Endothelial cell of umbilical vein (primary cell): ENCODE measurements at regions not wholly inside any gene's neighbourhood (a gene's known extent, or its start where the extent isn't known, plus 50 kb on each side); places are given as distances from the start of the nearest gene placed in this dataset.

Experiments
- BruUV-seq: library from RNA; stranded (reverse); fragments of 400-500 nt; replicated peaks from 2 replicates; lab custom pipeline; 2021; lab: Mats Ljungman, UMichigan
- CTCF ChIA-PET: fragments of 300-600, 350-600 bp; sonication (Branson Sonifier 250); formaldehyde crosslinking; loops from one replicate; lab custom pipeline; 2021; ENCODE audit warnings: antibody characterized with exemption, inconsistent platforms; lab: Charles Lee
- POLR2A ChIA-PET: fragments of 300-600, 350-600 bp; sonication (Branson Sonifier 250); formaldehyde crosslinking; loops from one replicate; lab custom pipeline; 2021; ENCODE audit warnings: antibody characterized with exemption, inconsistent platforms; lab: Charles Lee
- DNase-seq: peaks from one replicate; pipeline ENCODE4 v3.0.0-alpha.2; 2011; ENCODE audit warnings: low read depth, low spot score
- FAIRE-seq: peaks from 2 replicates; lab custom pipeline; 2011; peaks lifted over from hg19 to GRCh38; lab: Jason Lieb, UNC
- H2AFZ ChIP-seq: 2 replicates; pipeline ENCODE4 v1.6.0; 2012; ENCODE audit warnings: low read depth, low read length, control low read depth, inconsistent platforms
- H3K27ac ChIP-seq: 2 replicates; pipeline ENCODE4 v1.5.1; 2011; ENCODE audit warnings: low read depth, mild to moderate bottlenecking, control low read depth, low read length, moderate library complexity; ENCODE audit not compliant: insufficient read depth
- H3K27me3 ChIP-seq, 2 experiments: 2 replicates each; pipeline versions ENCODE4 v1.6.0 to v1.6.1; 2011; ENCODE audit warnings: low read length in 2 of 2, mixed read lengths in 1 of 2; ENCODE audit not compliant: control insufficient read depth in 2 of 2, insufficient read depth in 2 of 2
- H3K36me3 ChIP-seq, 2 experiments: 2 replicates in 1 of 2; 3 replicates in 1 of 2; pipeline ENCODE4 v1.5.1; 2011; ENCODE audit warnings: low read length in 2 of 2, mild to moderate bottlenecking in 1 of 2, moderate library complexity in 1 of 2; ENCODE audit not compliant: control insufficient read depth in 2 of 2, insufficient read depth in 2 of 2; ENCODE audit errors: extremely low read depth in 1 of 2
- H3K4me1 ChIP-seq: 3 replicates; pipeline ENCODE4 v1.5.1; 2011; ENCODE audit warnings: mild to moderate bottlenecking, low read length; ENCODE audit not compliant: control insufficient read depth, insufficient read depth; ENCODE audit errors: extremely low read depth
- H3K4me2 ChIP-seq: 2 replicates; pipeline ENCODE4 v1.6.1; 2011; ENCODE audit warnings: low read length, control low read depth, mixed read lengths; ENCODE audit not compliant: insufficient read depth
- H3K4me3 ChIP-seq, 3 experiments: fragments of 200-600 bp in 1 of 3; sonication (generic), shearing (Covaris generic) in 1 of 3; replicated peaks in 1 of 3; 2 replicates each; pipeline ENCODE4 v1.5.1; 2011 to 2016; ENCODE audit warnings: control low read depth in 3 of 3, low read length in 3 of 3, mild to moderate bottlenecking in 2 of 3, inconsistent platforms in 1 of 3, low read depth in 1 of 3, moderate library complexity in 1 of 3; ENCODE audit not compliant: insufficient read depth in 1 of 3
- H3K79me2 ChIP-seq: 2 replicates; pipeline ENCODE4 v1.6.0; 2012; ENCODE audit warnings: low read length, inconsistent platforms; ENCODE audit not compliant: control insufficient read depth, insufficient read depth
- H3K9ac ChIP-seq: replicated peaks from 2 replicates; pipeline ENCODE3; 2011; ENCODE audit warnings: low read length, control low read depth; ENCODE audit not compliant: insufficient read depth; ENCODE audit errors: extremely low read depth
- H3K9me1 ChIP-seq: replicated peaks from 3 replicates; pipeline ENCODE4 v1.6.0; 2011; ENCODE audit warnings: mild to moderate bottlenecking, low read length; ENCODE audit not compliant: control insufficient read depth, insufficient read depth; ENCODE audit errors: extremely low read depth
- H3K9me3 ChIP-seq: replicated peaks from 2 replicates; pipeline ENCODE4 v1.5.1; 2012; ENCODE audit warnings: low read length, inconsistent platforms; ENCODE audit not compliant: control insufficient read depth, insufficient read depth
- H4K20me1 ChIP-seq: replicated peaks from 2 replicates; pipeline ENCODE3; 2011; ENCODE audit warnings: mild to moderate bottlenecking, low read length; ENCODE audit not compliant: control insufficient read depth, insufficient read depth; ENCODE audit errors: extremely low read depth
- CTCF ChIP-seq, 2 donors: IDR thresholded peaks; 1 replicate in 1 of 2; 2 replicates in 1 of 2; pipeline ENCODE4 v1.5.1; 2011; ENCODE audit warnings: low read length in 2 of 2, mild to moderate bottlenecking in 2 of 2, moderate library complexity in 2 of 2, control low read depth in 1 of 2, inconsistent platforms in 1 of 2, low read depth in 1 of 2; ENCODE audit not compliant: insufficient read depth in 1 of 2; ENCODE audit errors: extremely low read depth in 1 of 2
- EZH2 ChIP-seq: IDR thresholded peaks from 2 replicates; pipeline ENCODE4 v1.6.1; 2012; ENCODE audit warnings: borderline replicate concordance, low read depth, mild to moderate bottlenecking, moderate library complexity, low read length, inconsistent platforms; ENCODE audit not compliant: severe bottlenecking
- FOS ChIP-seq: IDR thresholded peaks from 2 replicates; pipeline ENCODE4 v1.6.1; 2011; ENCODE audit warnings: mild to moderate bottlenecking, low read length, moderate library complexity, borderline replicate concordance; ENCODE audit not compliant: insufficient read depth
- GATA2 ChIP-seq: IDR thresholded peaks from 2 replicates; pipeline ENCODE4 v1.7.0; 2011; ENCODE audit warnings: low read depth, mild to moderate bottlenecking, moderate library complexity, mixed read lengths, low read length; ENCODE audit not compliant: insufficient read length, insufficient read depth
- JUN ChIP-seq: IDR thresholded peaks from 2 replicates; pipeline ENCODE4 v1.6.1; 2011; ENCODE audit warnings: borderline replicate concordance, low read depth; ENCODE audit not compliant: insufficient read length, insufficient read depth
- MAX ChIP-seq: IDR thresholded peaks from 2 replicates; pipeline ENCODE4 v1.6.1; 2011; ENCODE audit not compliant: insufficient read depth, insufficient read length
- MYC ChIP-seq: IDR thresholded peaks from one replicate; pipeline ENCODE4 v1.6.1; 2011; ENCODE audit warnings: mild to moderate bottlenecking, low read depth, low read length
- POLR2A ChIP-seq: IDR thresholded peaks from 2 replicates; pipeline ENCODE4 v1.6.1; 2012; ENCODE audit warnings: low read depth, mild to moderate bottlenecking, control low read depth, low read length
- POLR2AphosphoS5 ChIP-seq: IDR thresholded peaks from 2 replicates; pipeline ENCODE4 v1.6.1; 2012; ENCODE audit warnings: low read depth, mild to moderate bottlenecking, control low read depth, low read length, moderate library complexity; ENCODE audit not compliant: insufficient read depth
- dilution Hi-C: fragments of 300-500 bp; cut with MboI; formaldehyde crosslinking; loops from one replicate; pipeline ENCODE4 v1.15.0; 2019; ENCODE audit warnings: low sequenced_read_pairs; ENCODE audit not compliant: extremely low pct_ligation_motif_present
- intact Hi-C: fragments of 100-400 bp; cut with micrococcal nuclease; formaldehyde crosslinking; loops from one replicate; pipeline ENCODE4 v1.10.0; 2022

- Histone ChIP-seq H3K9ac (no peak overlapping the region), H4K20me1 (no peaks in the 10 kb centered on the region), H3K9me1 (no peaks in the 10 kb centered on the region), H3K79me2 (no peaks in the 10 kb centered on the region), H3K4me3 (no peak overlapping the region), H3K4me2 (no peak overlapping the region), H3K36me3 (no peaks in the 10 kb centered on the region), H3K9me3 (no peaks in the 10 kb centered on the region), H3K27me3 (no peaks in the 10 kb centered on the region), H2AFZ (no peak overlapping the region), H3K27ac (no peak overlapping the region), H3K4me1 (no peaks in the 10 kb centered on the region)
- TF ChIP-seq FOS = no peak
- TF ChIP-seq JUN = no peak
- intact Hi-C loops (no loop called here), dilution Hi-C loops (no loop called here)
- DNase-seq (no peak), FAIRE-seq (no peak)
- POLR2A ChIA-PET = no interaction called here
- CTCF ChIA-PET = no interaction called here
- no TSS peak for BruUV-seq
Measured at GRCh38 chr6:144739873-144740272, 454.7 kb downstream of the UTRN start.

- ChIA-PET POLR2A (no interaction called here), CTCF (no interaction called here)
- Histone ChIP-seq H3K4me1 (no peaks in the 10 kb centered on the region), H3K4me2 (no peak overlapping the region), H3K27ac (no peak overlapping the region), H2AFZ (no peak overlapping the region), H3K9ac (no peak overlapping the region), H3K9me3 (no peaks in the 10 kb centered on the region), H3K36me3 (no peaks in the 10 kb centered on the region), H3K79me2 (no peaks in the 10 kb centered on the region), H3K4me3 (no peak overlapping the region), H3K9me1 (no peaks in the 10 kb centered on the region), H3K27me3 (no peaks in the 10 kb centered on the region), H4K20me1 (no peaks in the 10 kb centered on the region)
- no peak for DNase-seq
- TF ChIP-seq MYC = no peak
- TF ChIP-seq GATA2 = no peak
- no peak for TF ChIP-seq CTCF (IDR thresholded peaks at IDR 0.05; ENCODE audit: extremely low read depth in 1 of 2, insufficient read depth in 1 of 2, low read depth in 1 of 2, low read length in 2 of 2)
- TF ChIP-seq JUN = no peak
- TF ChIP-seq POLR2A = no peak
- no peak for TF ChIP-seq POLR2AphosphoS5
- no peak for TF ChIP-seq EZH2
- TF ChIP-seq MAX = no peak
- dilution Hi-C loops = no loop called here
- intact Hi-C loops = no loop called here
- FAIRE-seq = no peak
- BruUV-seq = no TSS peak
Measured at GRCh38 chr6:144741659-144742058, 456.5 kb downstream of the UTRN start.
